MM.1S (cell line): ENCODE measurements at regions not wholly inside any gene's neighbourhood (a gene's known extent, or its start where the extent isn't known, plus 50 kb on each side); places are given as distances from the start of the nearest gene placed in this dataset.

Source experiments
- DNase-seq: peaks from one replicate; pipeline ENCODE4 v3.0.0-alpha.2; 2015
- H2AFZ ChIP-seq: fragments of 300-600 bp; sonication (generic); 2 replicates; pipeline ENCODE4 v1.6.0; 2016; ENCODE audit warnings: antibody characterized with exemption, low read length
- H3F3A ChIP-seq: fragments of 300-600 bp; sonication (generic); 2 replicates; pipeline ENCODE4 v1.6.1; 2016; ENCODE audit warnings: mild to moderate bottlenecking, antibody characterized with exemption, low read length, moderate library complexity, mixed read lengths; ENCODE audit not compliant: insufficient read depth
- H3K27ac ChIP-seq: fragments of 300-600 bp; sonication (generic); 2 replicates; pipeline ENCODE4 v1.5.1; 2016; ENCODE audit warnings: mild to moderate bottlenecking, low read length
- H3K27me3 ChIP-seq: fragments of 300-600 bp; sonication (generic); replicated peaks from 2 replicates; pipeline ENCODE4 v1.6.0; 2016; ENCODE audit warnings: low read length; ENCODE audit not compliant: insufficient read depth
- H3K36me3 ChIP-seq: fragments of 300-600 bp; sonication (generic); replicated peaks from 2 replicates; pipeline ENCODE4 v1.6.1; 2016; ENCODE audit warnings: mild to moderate bottlenecking, low read length, mixed read lengths; ENCODE audit not compliant: insufficient read depth
- H3K4me1 ChIP-seq: fragments of 300-600 bp; sonication (generic); 2 replicates; pipeline ENCODE4 v1.6.1; 2016; ENCODE audit warnings: low read length, mixed read lengths
- H3K4me2 ChIP-seq: fragments of 300-600 bp; sonication (generic); 2 replicates; pipeline ENCODE4 v1.6.0; 2016; ENCODE audit warnings: low read depth, low read length
- H3K4me3 ChIP-seq: fragments of 300-600 bp; sonication (generic); 2 replicates; pipeline ENCODE4 v1.5.1; 2016; ENCODE audit warnings: low read length, mixed read lengths
- H3K79me2 ChIP-seq: fragments of 300-600 bp; sonication (generic); 2 replicates; pipeline ENCODE4 v1.6.1; 2016; ENCODE audit warnings: mixed run types, low read length, mixed read lengths
- H3K9ac ChIP-seq: fragments of 300-600 bp; sonication (generic); 2 replicates; pipeline ENCODE4 v1.6.1; 2016; ENCODE audit warnings: low read length, mixed read lengths
- H3K9me2 ChIP-seq: fragments of 300-600 bp; sonication (generic); replicated peaks from 2 replicates; pipeline ENCODE4 v1.6.1; 2016; ENCODE audit warnings: mild to moderate bottlenecking, low read length, mixed read lengths; ENCODE audit not compliant: insufficient read depth
- H3K9me3 ChIP-seq: fragments of 300-600 bp; sonication (generic); replicated peaks from 2 replicates; pipeline ENCODE4 v1.6.1; 2016; ENCODE audit warnings: mild to moderate bottlenecking, low read length, mixed read lengths; ENCODE audit not compliant: insufficient read depth
- H4K20me1 ChIP-seq: fragments of 300-600 bp; sonication (generic); 2 replicates; pipeline ENCODE4 v1.6.1; 2016; ENCODE audit warnings: mild to moderate bottlenecking, low read length, moderate library complexity, mixed read lengths; ENCODE audit not compliant: insufficient read depth
- EZH2 ChIP-seq: fragments of 300-600 bp; sonication (generic); optimal IDR thresholded peaks from 2 replicates; pipeline ENCODE3; 2017; ENCODE audit warnings: low read depth, mild to moderate bottlenecking, antibody characterized with exemption, low read length, mixed read lengths
- EZH2phosphoT487 ChIP-seq: fragments of 300-600 bp; sonication (generic); IDR thresholded peaks from 2 replicates; pipeline ENCODE4 v1.6.1; 2018; ENCODE audit warnings: antibody characterized with exemption, low read length
- TF ChIP-seq, protein P1 (sequence below): fragments of 300-600 bp; sonication (generic); IDR thresholded peaks from 2 replicates; pipeline ENCODE4 v1.5.1; 2016; ENCODE audit warnings: antibody characterized with exemption, low read length, mixed read lengths

DNA sequence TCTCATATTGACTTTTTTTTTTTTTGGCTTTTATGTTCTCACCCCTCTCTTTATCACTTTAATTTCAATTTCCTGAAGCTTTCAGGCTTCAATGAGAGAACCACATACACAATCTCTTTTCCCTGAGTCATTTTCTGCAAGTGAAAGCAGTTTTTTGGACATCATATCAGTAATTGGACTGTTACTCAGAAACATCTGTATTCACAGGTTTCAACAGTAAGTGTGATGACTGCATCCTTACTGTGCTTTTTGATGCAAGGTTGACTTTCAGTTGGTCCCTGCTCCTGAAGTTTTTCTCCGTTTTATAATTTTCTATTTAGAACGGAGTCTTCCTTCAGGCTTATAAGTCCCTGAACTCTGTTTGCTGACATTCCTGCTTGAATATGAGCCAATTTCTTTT, 70.5 kb upstream of the CCBE1 start:
- Histone ChIP-seq H3K79me2 (no peaks in the 10 kb centered on the region), H4K20me1 (no peaks in the 10 kb centered on the region), H2AFZ (no peak overlapping the region), H3K36me3 (no peaks in the 10 kb centered on the region), H3K9me2 (no peaks in the 10 kb centered on the region), H3K9me3 (no peaks in the 10 kb centered on the region), H3K27ac (no peak overlapping the region), H3F3A (no peaks in the 10 kb centered on the region), H3K4me1 (no peaks in the 10 kb centered on the region), H3K27me3 (no peaks in the 10 kb centered on the region), H3K4me3 (no peak overlapping the region), H3K4me2 (no peak overlapping the region), H3K9ac (no peak overlapping the region)
- TF ChIP-seq EZH2 = no peak
- TF ChIP-seq, protein P1, sequence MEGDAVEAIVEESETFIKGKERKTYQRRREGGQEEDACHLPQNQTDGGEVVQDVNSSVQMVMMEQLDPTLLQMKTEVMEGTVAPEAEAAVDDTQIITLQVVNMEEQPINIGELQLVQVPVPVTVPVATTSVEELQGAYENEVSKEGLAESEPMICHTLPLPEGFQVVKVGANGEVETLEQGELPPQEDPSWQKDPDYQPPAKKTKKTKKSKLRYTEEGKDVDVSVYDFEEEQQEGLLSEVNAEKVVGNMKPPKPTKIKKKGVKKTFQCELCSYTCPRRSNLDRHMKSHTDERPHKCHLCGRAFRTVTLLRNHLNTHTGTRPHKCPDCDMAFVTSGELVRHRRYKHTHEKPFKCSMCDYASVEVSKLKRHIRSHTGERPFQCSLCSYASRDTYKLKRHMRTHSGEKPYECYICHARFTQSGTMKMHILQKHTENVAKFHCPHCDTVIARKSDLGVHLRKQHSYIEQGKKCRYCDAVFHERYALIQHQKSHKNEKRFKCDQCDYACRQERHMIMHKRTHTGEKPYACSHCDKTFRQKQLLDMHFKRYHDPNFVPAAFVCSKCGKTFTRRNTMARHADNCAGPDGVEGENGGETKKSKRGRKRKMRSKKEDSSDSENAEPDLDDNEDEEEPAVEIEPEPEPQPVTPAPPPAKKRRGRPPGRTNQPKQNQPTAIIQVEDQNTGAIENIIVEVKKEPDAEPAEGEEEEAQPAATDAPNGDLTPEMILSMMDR = no peak
- no peak for TF ChIP-seq EZH2phosphoT487
- no peak for DNase-seq

DNA sequence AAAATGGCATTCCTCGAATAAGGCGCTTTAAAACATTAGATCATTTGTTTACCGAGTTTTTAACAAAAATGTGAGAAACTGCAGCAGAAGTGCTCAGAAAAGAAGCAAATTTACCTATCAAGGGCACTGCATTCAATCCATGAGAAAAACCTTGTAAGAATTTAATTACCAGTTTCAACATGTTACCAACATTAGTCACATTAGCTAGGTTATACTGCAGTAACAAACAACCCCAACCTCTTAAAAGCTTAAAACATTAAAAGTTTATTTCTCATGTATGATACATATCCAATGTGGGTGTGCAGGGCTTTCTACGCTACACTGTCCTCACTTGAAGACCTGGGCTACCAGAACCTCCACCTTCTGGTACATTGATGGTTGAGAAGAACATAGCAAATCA, 68.1 kb upstream of the CCBE1 start:
- no peaks in the 10 kb centered on the region for H3K79me2 ChIP-seq
- H3K9ac ChIP-seq = no peak overlapping the region
- no peaks in the 10 kb centered on the region for H3F3A ChIP-seq
- H3K4me2 ChIP-seq = no peak overlapping the region
- H3K9me2 ChIP-seq = no peaks in the 10 kb centered on the region
- no peak overlapping the region for H3K4me3 ChIP-seq
- no peaks in the 10 kb centered on the region for H3K36me3 ChIP-seq
- H2AFZ ChIP-seq = no peak overlapping the region
- no peak overlapping the region for H3K27ac ChIP-seq
- H3K27me3 ChIP-seq = no peaks in the 10 kb centered on the region
- no peaks in the 10 kb centered on the region for H3K9me3 ChIP-seq
- no peaks in the 10 kb centered on the region for H3K4me1 ChIP-seq
- TF ChIP-seq, protein P1 = no peak
- TF ChIP-seq EZH2phosphoT487 = no peak
- no peak for TF ChIP-seq EZH2
- no peak for DNase-seq
- H4K20me1 ChIP-seq = no peaks in the 10 kb centered on the region

- Histone ChIP-seq H3F3A (no peaks in the 10 kb centered on the region), H3K9me2 (no peaks in the 10 kb centered on the region), H3K9ac (no peak overlapping the region), H3K27ac (no peak overlapping the region), H3K9me3 (no peaks in the 10 kb centered on the region), H3K4me3 (no peak overlapping the region), H3K4me2 (no peak overlapping the region), H2AFZ (no peak overlapping the region), H3K27me3 (no peaks in the 10 kb centered on the region), H3K79me2 (no peaks in the 10 kb centered on the region), H3K36me3 (no peaks in the 10 kb centered on the region), H4K20me1 (no peaks in the 10 kb centered on the region), H3K4me1 (no peaks in the 10 kb centered on the region)
- DNase-seq = no peak
- TF ChIP-seq EZH2 = no peak
- no peak for TF ChIP-seq EZH2phosphoT487
- TF ChIP-seq, protein P1 = no peak
Measured at GRCh38 chr18:59764281-59764680, 67.1 kb upstream of the CCBE1 start.
